ENCODE measurements at regions not wholly inside any gene's neighbourhood (a gene's known extent, or its start where the extent isn't known, plus 50 kb on each side); places are given as distances from the start of the nearest gene placed in this dataset.

GRCh38 chr3:17935222-17935621, 192.8 kb upstream of the TBC1D5 start:
- H2BK15ac ChIP-seq (ENCODE audit: low read depth, poor library complexity, severe bottlenecking): no peak overlapping the region
- no peak overlapping the region for H2BK5ac ChIP-seq (ENCODE audit: low read depth, low read length, poor library complexity, severe bottlenecking)
- WGBS: 90% methylated on average over 3 of the region's 4 CpGs
- no peak overlapping the region for H2AFZ ChIP-seq (ENCODE audit: low read depth, low read length)
- peaks cover 0 to 7% of the 10 kb centered on the region in 2 experiments for H3K27me3 ChIP-seq (ENCODE audit: control insufficient read depth in 1 of 2, insufficient read depth in 1 of 2, low read length in 2 of 2)
- H3K4me1 ChIP-seq (ENCODE audit: control insufficient read depth, insufficient read depth, low read depth, low read length): no peaks in the 10 kb centered on the region
- no peak overlapping the region for H4K91ac ChIP-seq (ENCODE audit: low read length)
- no peaks in the 10 kb centered on the region for H3K79me1 ChIP-seq (replicated peaks; ENCODE audit: low read length, poor library complexity, severe bottlenecking)
- no peak overlapping the region for H4K8ac ChIP-seq (ENCODE audit: low read length)
- no peak overlapping the region for H3K18ac ChIP-seq (ENCODE audit: low read depth in 1 of 2, low read length in 2 of 2)
- H3K36me3 ChIP-seq (ENCODE audit: control insufficient read depth in 1 of 2, insufficient read depth in 2 of 2, low read depth in 1 of 2, low read length in 2 of 2): no peaks in the 10 kb centered on the region
- H3K4ac ChIP-seq (ENCODE audit: low read depth in 1 of 2, low read length in 2 of 2): no peak overlapping the region
- H3K23ac ChIP-seq (ENCODE audit: low read length in 2 of 2): no peak overlapping the region
- no peak overlapping the region for H3K27ac ChIP-seq (ENCODE audit: low read length, poor library complexity, severe bottlenecking)
- no peak overlapping the region for H2AK5ac ChIP-seq (ENCODE audit: low read length, severe bottlenecking)
- peaks cover 4% of the 10 kb centered on the region for H3K9me3 ChIP-seq (ENCODE audit: control insufficient read depth, low read length)
- no peak overlapping the region for H2BK120ac ChIP-seq (ENCODE audit: low read depth, low read length)
- no peak overlapping the region for H3K9ac ChIP-seq (ENCODE audit: low read length)
- no peak for DNase-seq
- H3K4me3 ChIP-seq (ENCODE audit: insufficient read depth in 1 of 2, low read depth in 1 of 2, low read length in 2 of 2): no peak overlapping the region
- no peak overlapping the region for H3K14ac ChIP-seq (ENCODE audit: low read length in 2 of 2)
- no peak overlapping the region for H3K4me2 ChIP-seq (ENCODE audit: low read length, poor library complexity, severe bottlenecking)
- H2BK12ac ChIP-seq (ENCODE audit: low read length in 2 of 2): no peak overlapping the region

GRCh38 chr3:17932136-17932771, 189.8 kb upstream of the TBC1D5 start:
- H3K27ac ChIP-seq (ENCODE audit: low read length, poor library complexity, severe bottlenecking): no peak overlapping the region
- no CpG with 5 or more reads among the region's 2 CpGs for WGBS

GRCh38 chr3:17931131-17931530, 188.7 kb upstream of the TBC1D5 start:
- no peak overlapping the region for H2BK5ac ChIP-seq (ENCODE audit: low read depth, low read length, poor library complexity, severe bottlenecking)

More at GRCh38 chr3:17932136-17932771, 189.8 kb upstream of the TBC1D5 start:
- H2BK120ac ChIP-seq (ENCODE audit: low read depth, low read length): no peak overlapping the region
- no peaks in the 10 kb centered on the region for H3K4me1 ChIP-seq (ENCODE audit: control insufficient read depth, insufficient read depth, low read depth, low read length)
- no peak overlapping the region for H3K18ac ChIP-seq (ENCODE audit: low read depth in 1 of 2, low read length in 2 of 2)
- no peak overlapping the region for H2BK12ac ChIP-seq (ENCODE audit: low read length in 2 of 2)
- no peak overlapping the region for H2BK15ac ChIP-seq (ENCODE audit: low read depth, poor library complexity, severe bottlenecking)
- H3K9me3 ChIP-seq (ENCODE audit: control insufficient read depth, low read length): peaks cover 4% of the 10 kb centered on the region
- H3K4ac ChIP-seq (ENCODE audit: low read depth in 1 of 2, low read length in 2 of 2): no peak overlapping the region
- no peak overlapping the region for H3K23ac ChIP-seq (ENCODE audit: low read length in 2 of 2)
- no peak overlapping the region for H4K91ac ChIP-seq (ENCODE audit: low read length)
- no peaks in the 10 kb centered on the region for H3K79me1 ChIP-seq (replicated peaks; ENCODE audit: low read length, poor library complexity, severe bottlenecking)
- no peak overlapping the region for H3K4me2 ChIP-seq (ENCODE audit: low read length, poor library complexity, severe bottlenecking)
- H3K36me3 ChIP-seq (ENCODE audit: control insufficient read depth in 1 of 2, insufficient read depth in 2 of 2, low read depth in 1 of 2, low read length in 2 of 2): no peaks in the 10 kb centered on the region
- peaks cover 0 to 12% of the 10 kb centered on the region in 2 experiments for H3K27me3 ChIP-seq (ENCODE audit: control insufficient read depth in 1 of 2, insufficient read depth in 1 of 2, low read length in 2 of 2)
- no peak overlapping the region for H3K14ac ChIP-seq (ENCODE audit: low read length in 2 of 2)
- no peak overlapping the region for H3K9ac ChIP-seq (ENCODE audit: low read length)
- no peak overlapping the region for H2AK5ac ChIP-seq (ENCODE audit: low read length, severe bottlenecking)
- DNase-seq: no peak
- H4K8ac ChIP-seq (ENCODE audit: low read length): no peak overlapping the region
- no peak overlapping the region for H3K4me3 ChIP-seq (ENCODE audit: insufficient read depth in 1 of 2, low read depth in 1 of 2, low read length in 2 of 2)
- H2AFZ ChIP-seq (ENCODE audit: low read depth, low read length): no peak overlapping the region
- no peak overlapping the region for H2BK5ac ChIP-seq (ENCODE audit: low read depth, low read length, poor library complexity, severe bottlenecking)

GRCh38 chr3:17928502-17929145, 186.2 kb upstream of the TBC1D5 start:
- no peak overlapping the region for H3K9ac ChIP-seq (ENCODE audit: low read length)
- no peak for DNase-seq
- no peak overlapping the region for H2BK15ac ChIP-seq (ENCODE audit: low read depth, poor library complexity, severe bottlenecking)
- H2BK12ac ChIP-seq (ENCODE audit: low read length in 2 of 2): no peak overlapping the region
- H2AK5ac ChIP-seq (ENCODE audit: low read length, severe bottlenecking): no peak overlapping the region
- 90% methylated on average over 1 of the region's 4 CpGs for WGBS
- H3K79me1 ChIP-seq (replicated peaks; ENCODE audit: low read length, poor library complexity, severe bottlenecking): no peaks in the 10 kb centered on the region
- no peak overlapping the region for H3K27ac ChIP-seq (ENCODE audit: low read length, poor library complexity, severe bottlenecking)
- no peak overlapping the region for H2BK5ac ChIP-seq (ENCODE audit: low read depth, low read length, poor library complexity, severe bottlenecking)
- H3K23ac ChIP-seq (ENCODE audit: low read length in 2 of 2): no peak overlapping the region
- H3K4ac ChIP-seq (ENCODE audit: low read depth in 1 of 2, low read length in 2 of 2): no peak overlapping the region
- H2BK120ac ChIP-seq (ENCODE audit: low read depth, low read length): no peak overlapping the region
- H3K36me3 ChIP-seq (ENCODE audit: control insufficient read depth in 1 of 2, insufficient read depth in 2 of 2, low read depth in 1 of 2, low read length in 2 of 2): no peaks in the 10 kb centered on the region
- no peak overlapping the region for H4K91ac ChIP-seq (ENCODE audit: low read length)
- no peak overlapping the region for H3K4me3 ChIP-seq (ENCODE audit: insufficient read depth in 1 of 2, low read depth in 1 of 2, low read length in 2 of 2)
- H4K8ac ChIP-seq (ENCODE audit: low read length): no peak overlapping the region
- H3K14ac ChIP-seq (ENCODE audit: low read length in 2 of 2): no peak overlapping the region
- peaks cover 0 to 5% of the 10 kb centered on the region in 2 experiments for H3K27me3 ChIP-seq (ENCODE audit: control insufficient read depth in 1 of 2, insufficient read depth in 1 of 2, low read length in 2 of 2)
- H2AFZ ChIP-seq (ENCODE audit: low read depth, low read length): no peak overlapping the region
- H3K4me1 ChIP-seq (ENCODE audit: control insufficient read depth, insufficient read depth, low read depth, low read length): no peaks in the 10 kb centered on the region
- H3K4me2 ChIP-seq (ENCODE audit: low read length, poor library complexity, severe bottlenecking): no peak overlapping the region
- H3K18ac ChIP-seq (ENCODE audit: low read depth in 1 of 2, low read length in 2 of 2): no peak overlapping the region
- peaks cover 4% of the 10 kb centered on the region for H3K9me3 ChIP-seq (ENCODE audit: control insufficient read depth, low read length)

More at GRCh38 chr3:17931131-17931530, 188.7 kb upstream of the TBC1D5 start:
- Histone ChIP-seq H3K9me3 (ENCODE audit: control insufficient read depth, low read length) (peaks cover 4% of the 10 kb centered on the region), H3K9ac (ENCODE audit: low read length) (no peak overlapping the region), H4K91ac (ENCODE audit: low read length) (no peak overlapping the region), H3K27me3 (ENCODE audit: control insufficient read depth in 1 of 2, insufficient read depth in 1 of 2, low read length in 2 of 2) (peaks cover 0 to 8% of the 10 kb centered on the region in 2 experiments), H2BK120ac (ENCODE audit: low read depth, low read length) (no peak overlapping the region), H3K36me3 (ENCODE audit: control insufficient read depth in 1 of 2, insufficient read depth in 2 of 2, low read depth in 1 of 2, low read length in 2 of 2) (no peaks in the 10 kb centered on the region), H3K18ac (ENCODE audit: low read depth in 1 of 2, low read length in 2 of 2) (no peak overlapping the region), H4K8ac (ENCODE audit: low read length) (no peak overlapping the region), H3K4ac (ENCODE audit: low read depth in 1 of 2, low read length in 2 of 2) (no peak overlapping the region), H3K4me3 (ENCODE audit: insufficient read depth in 1 of 2, low read depth in 1 of 2, low read length in 2 of 2) (no peak overlapping the region), H3K79me1 (replicated peaks; ENCODE audit: low read length, poor library complexity, severe bottlenecking) (no peaks in the 10 kb centered on the region), H2BK15ac (ENCODE audit: low read depth, poor library complexity, severe bottlenecking) (no peak overlapping the region), H2AK5ac (ENCODE audit: low read length, severe bottlenecking) (no peak overlapping the region), H2AFZ (ENCODE audit: low read depth, low read length) (no peak overlapping the region), H2BK12ac (ENCODE audit: low read length in 2 of 2) (no peak overlapping the region), H3K14ac (ENCODE audit: low read length in 2 of 2) (no peak overlapping the region), H3K27ac (ENCODE audit: low read length, poor library complexity, severe bottlenecking) (no peak overlapping the region), H3K4me2 (ENCODE audit: low read length, poor library complexity, severe bottlenecking) (no peak overlapping the region), H3K23ac (ENCODE audit: low read length in 2 of 2) (no peak overlapping the region), H3K4me1 (ENCODE audit: control insufficient read depth, insufficient read depth, low read depth, low read length) (no peaks in the 10 kb centered on the region)
- no peak for DNase-seq
- no CpG with 5 or more reads among the region's 1 CpG for WGBS

All from mesenchymal stem cell (in vitro differentiated cells and primary cell).